Aorta (tissue), 5 donors: ENCODE measurements at regions not wholly inside any gene's neighbourhood (a gene's known extent, or its start where the extent isn't known, plus 50 kb on each side); places are given as distances from the start of the nearest gene placed in this dataset.

ENCODE experiments used
- ATAC-seq: fragments of 200-7000 bp; cut with Tn5 transposase; one replicate; pipeline ENCODE4 v1.9.1; 2022; ENCODE audit warnings: moderate library complexity; ENCODE audit not compliant: low FRiP score
- DNase-seq, 2 donors: peaks; one replicate each; pipeline ENCODE4 v3.0.0-alpha.2; 2020
- H3K27ac ChIP-seq, 2 donors: one replicate each; pipeline ENCODE4 v1.5.1; 2013; ENCODE audit warnings: low read length in 2 of 2, mild to moderate bottlenecking in 2 of 2, moderate library complexity in 2 of 2, control low read depth in 1 of 2, inconsistent platforms in 1 of 2, low read depth in 1 of 2
- H3K27me3 ChIP-seq, 2 donors: one replicate each; pipeline ENCODE4 v1.6.1; 2013; ENCODE audit warnings: control low read depth in 1 of 2, low read length in 1 of 2, mild to moderate bottlenecking in 1 of 2, moderate library complexity in 1 of 2; ENCODE audit not compliant: insufficient read depth in 2 of 2, control insufficient read depth in 1 of 2
- H3K36me3 ChIP-seq, 2 donors: one replicate each; pipeline ENCODE4 v1.6.1; 2013; ENCODE audit warnings: control low read depth in 1 of 2, low read length in 1 of 2, mild to moderate bottlenecking in 1 of 2; ENCODE audit not compliant: insufficient read depth in 2 of 2, control insufficient read depth in 1 of 2
- H3K4me1 ChIP-seq, 2 donors: one replicate each; pipeline ENCODE4 v1.6.1; 2013; ENCODE audit warnings: low read length in 2 of 2, control low read depth in 1 of 2, mild to moderate bottlenecking in 1 of 2, moderate library complexity in 1 of 2; ENCODE audit not compliant: insufficient read depth in 2 of 2, control insufficient read depth in 1 of 2
- H3K4me3 ChIP-seq, 2 donors: one replicate each; pipeline ENCODE4 v1.5.1; 2013; ENCODE audit warnings: low read length in 2 of 2, control low read depth in 1 of 2, mild to moderate bottlenecking in 1 of 2
- H3K9me3 ChIP-seq: one replicate; pipeline ENCODE4 v1.6.1; 2013; ENCODE audit warnings: mild to moderate bottlenecking, low read length; ENCODE audit not compliant: control insufficient read depth
- WGBS, 2 donors: extraction: QIAGEN DNeasy Blood & Tissue Kit; methylation state at CpG; one replicate each; pipeline ENCODE4 v1.1.7; 2013; 5-methylcytosine and 5-hydroxymethylcytosine counted together
- intact Hi-C, 2 donors: fragments of 100-400 bp; cut with DNase I; formaldehyde crosslinking; loops; one replicate each; pipeline versions ENCODE4 v1.14.2 to v1.15.0; 2022
- donor health status: healthy with polysubstance abuse.
- donor health status: Bipolar disorder and iron deficiency.
- donor health status: DM: no; HTN: no; CAD: no.
- donor health status: DM: no; HTN: no; CAD: no.
- donor health status: DM: yes; HTN: yes; CAD: no.

GRCh38 chr7:24492576-24492975 lies 80.7 kb upstream of the PALS2 start:
- Histone ChIP-seq H3K27ac (no peak overlapping the region), H3K36me3 (no peaks in the 10 kb centered on the region), H3K9me3 (no peaks in the 10 kb centered on the region), H3K4me3 (no peak overlapping the region), H3K27me3 (no peaks in the 10 kb centered on the region), H3K4me1 (no peaks in the 10 kb centered on the region)
- intact Hi-C loops, result no loop called here
- 75% methylated on average over 2 of the region's 2 CpGs for WGBS, 2 donors
- ATAC-seq, result no peak
- no peak for DNase-seq

DNA sequence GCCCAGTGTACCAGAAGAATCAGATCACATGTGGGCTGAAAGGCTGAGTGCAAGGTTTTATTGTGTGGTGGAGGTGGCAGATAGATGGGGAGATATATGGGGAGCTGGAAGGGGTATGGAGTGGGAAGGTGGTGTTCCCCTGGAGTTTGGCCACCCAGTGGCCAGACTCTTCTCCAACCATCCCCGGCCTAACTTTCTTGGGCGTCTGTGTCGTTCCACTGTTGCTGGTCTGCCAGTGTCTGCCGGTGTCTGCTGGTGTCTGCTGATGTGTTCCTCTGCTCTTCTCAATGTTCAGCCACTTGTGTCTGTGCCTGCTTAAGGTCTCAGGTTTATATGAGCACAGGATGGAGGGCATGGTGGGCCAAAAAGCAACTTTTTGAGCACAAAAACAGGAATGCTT lies 78.4 kb upstream of the PALS2 start:
- Histone ChIP-seq H3K36me3 (no peaks in the 10 kb centered on the region), H3K27me3 (no peaks in the 10 kb centered on the region), H3K27ac (no peak overlapping the region), H3K9me3 (no peaks in the 10 kb centered on the region), H3K4me1 (no peaks in the 10 kb centered on the region), H3K4me3 (no peak overlapping the region)
- no peak for DNase-seq
- intact Hi-C loops, result no loop called here
- ATAC-seq, result no peak
- WGBS, 2 donors, result 96 to 99% methylated on average over 4 of the region's 4 CpGs

GRCh38 chr7:24496036-24496435 lies 77.2 kb upstream of the PALS2 start:
- DNase-seq, result no peak
- H3K27ac ChIP-seq, result no peak overlapping the region
- H3K4me3 ChIP-seq, result no peak overlapping the region
- no peaks in the 10 kb centered on the region for H3K36me3 ChIP-seq
- intact Hi-C loops, result no loop called here
- no peaks in the 10 kb centered on the region for H3K4me1 ChIP-seq
- no peak for ATAC-seq
- WGBS, 2 donors, result 62 to 65% methylated on average over 2 of the region's 2 CpGs
- H3K9me3 ChIP-seq, result no peaks in the 10 kb centered on the region
- no peaks in the 10 kb centered on the region for H3K27me3 ChIP-seq

DNA sequence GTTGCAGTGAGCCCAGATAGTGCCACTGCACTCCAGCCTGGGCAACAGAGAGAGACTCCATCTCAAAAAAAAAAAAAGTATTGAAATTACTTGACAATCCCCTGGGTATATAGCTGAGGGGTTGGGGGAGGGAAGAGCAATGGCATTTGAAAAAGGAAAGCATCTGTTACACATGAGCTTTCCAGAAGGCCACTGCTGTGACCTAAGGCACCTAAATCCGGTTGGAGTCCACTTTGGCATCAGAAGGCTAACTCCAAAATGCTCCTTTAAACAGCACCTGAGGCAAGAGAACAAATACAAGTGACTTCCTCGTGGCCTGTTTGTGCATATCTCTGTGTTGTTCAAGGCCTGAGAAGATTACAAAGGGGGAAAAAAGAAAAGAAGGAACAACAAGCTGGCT lies 74.8 kb upstream of the PALS2 start:
- H3K27ac ChIP-seq, result no peak overlapping the region
- DNase-seq, result no peak
- intact Hi-C loops, result no loop called here
- no peaks in the 10 kb centered on the region for H3K27me3 ChIP-seq
- H3K4me1 ChIP-seq, result peaks cover 0 to 4% of the 10 kb centered on the region in 2 donors
- WGBS, 2 donors, result 55 to 58% methylated on average over 2 of the region's 2 CpGs
- H3K36me3 ChIP-seq, result no peaks in the 10 kb centered on the region
- no peak overlapping the region for H3K4me3 ChIP-seq
- no peak for ATAC-seq
- no peaks in the 10 kb centered on the region for H3K9me3 ChIP-seq

GRCh38 chr7:24499871-24500270 lies 73.4 kb upstream of the PALS2 start:
- intact Hi-C loops, result no loop called here
- no peak overlapping the region for H3K4me3 ChIP-seq
- 21 to 23% methylated on average over 2 of the region's 2 CpGs for WGBS, 2 donors
- H3K27me3 ChIP-seq, result no peaks in the 10 kb centered on the region
- H3K27ac ChIP-seq, result no peak overlapping the region
- no peaks in the 10 kb centered on the region for H3K9me3 ChIP-seq
- peaks cover 0 to 6% of the 10 kb centered on the region in 2 donors for H3K4me1 ChIP-seq
- no peak for DNase-seq
- no peak for ATAC-seq
- no peaks in the 10 kb centered on the region for H3K36me3 ChIP-seq

GRCh38 chr7:24500599-24500998 lies 72.7 kb upstream of the PALS2 start:
- H3K4me1 ChIP-seq, result peaks cover 0 to 6% of the 10 kb centered on the region in 2 donors
- intact Hi-C loops, result no loop called here
- 52 to 64% methylated on average over 3 of the region's 3 CpGs for WGBS, 2 donors
- H3K4me3 ChIP-seq, result no peak overlapping the region
- no peaks in the 10 kb centered on the region for H3K27me3 ChIP-seq
- no peak for ATAC-seq
- no peak for DNase-seq
- peak overlapping the region in 1 of 2 donors; percentile 33 for H3K27ac ChIP-seq
- H3K9me3 ChIP-seq, result no peaks in the 10 kb centered on the region
- no peaks in the 10 kb centered on the region for H3K36me3 ChIP-seq

GRCh38 chr7:24501009-24501408 lies 72.2 kb upstream of the PALS2 start:
- peak; percentile 19 for ATAC-seq
- DNase-seq, result no peak
- no peak overlapping the region for H3K4me3 ChIP-seq
- H3K4me1 ChIP-seq, result peaks cover 0 to 6% of the 10 kb centered on the region in 2 donors
- no peak overlapping the region for H3K27ac ChIP-seq
- WGBS, 2 donors, result 5 to 8% methylated on average over 7 of the region's 7 CpGs
- no peaks in the 10 kb centered on the region for H3K9me3 ChIP-seq
- H3K36me3 ChIP-seq, result no peaks in the 10 kb centered on the region
- intact Hi-C loops, result no loop called here
- H3K27me3 ChIP-seq, result no peaks in the 10 kb centered on the region

DNA sequence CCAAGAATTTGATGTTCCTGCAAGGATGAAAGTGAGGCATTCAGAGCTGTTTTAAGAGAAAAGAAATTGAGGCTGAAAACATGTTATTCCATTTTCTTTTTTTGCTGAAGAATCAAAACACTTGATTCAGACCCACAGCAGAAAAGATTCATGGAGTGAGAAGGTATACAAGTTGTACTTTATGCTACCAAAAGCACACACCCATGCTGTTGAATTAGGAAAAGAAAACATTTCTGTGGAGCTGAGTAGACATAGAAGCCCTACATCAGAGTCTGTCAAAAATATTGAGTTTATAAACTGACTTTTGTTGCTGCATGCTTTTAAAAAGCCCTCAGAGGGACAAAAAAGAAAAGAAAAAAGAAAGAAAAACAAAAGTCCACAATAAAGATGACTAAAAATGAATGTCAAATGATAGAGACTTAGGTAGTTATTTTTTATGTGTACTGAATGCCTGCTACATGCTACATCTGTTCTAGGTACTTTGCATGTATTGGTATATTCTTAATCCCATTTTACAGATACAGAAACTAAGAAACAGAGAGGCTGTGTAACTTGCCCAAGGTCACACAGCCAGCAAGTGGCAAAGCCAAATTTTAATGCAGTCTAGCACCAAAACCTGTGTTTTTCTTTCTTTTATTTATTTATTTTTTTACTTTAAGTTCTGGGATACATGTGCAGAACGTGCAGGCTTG lies 71.7 kb upstream of the PALS2 start:
- Histone ChIP-seq H3K27me3 (no peaks in the 10 kb centered on the region), H3K36me3 (no peaks in the 10 kb centered on the region), H3K4me3 (no peak overlapping the region), H3K4me1 (peaks cover 0 to 6% of the 10 kb centered on the region in 2 donors), H3K9me3 (no peaks in the 10 kb centered on the region), H3K27ac (no peak overlapping the region)
- ATAC-seq (no peak), DNase-seq (no peak)
- intact Hi-C loops, result no loop called here
- 60 to 63% methylated on average over 1 of the region's 1 CpG for WGBS, 2 donors

DNA sequence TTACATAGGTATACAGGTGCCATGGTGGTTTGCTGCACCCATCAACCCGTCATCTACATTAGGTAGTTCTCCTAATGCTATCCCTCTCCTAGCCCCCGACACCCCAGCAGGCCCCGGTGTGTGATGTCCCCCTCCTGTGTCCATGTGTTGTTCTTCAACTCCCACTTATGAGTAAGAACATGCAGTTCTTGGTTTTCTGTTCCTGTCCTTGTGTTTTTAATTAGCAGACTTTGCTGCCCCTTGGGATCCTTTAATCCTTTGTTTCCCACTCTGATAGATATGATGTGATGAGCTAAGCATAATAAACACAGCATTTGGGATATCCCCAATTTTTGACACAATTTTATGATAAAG lies 71.1 kb upstream of the PALS2 start:
- Histone ChIP-seq H3K36me3 (no peaks in the 10 kb centered on the region), H3K4me3 (no peak overlapping the region), H3K27me3 (no peaks in the 10 kb centered on the region), H3K9me3 (no peaks in the 10 kb centered on the region), H3K4me1 (peaks cover 0 to 6% of the 10 kb centered on the region in 2 donors), H3K27ac (no peak overlapping the region)
- no peak for DNase-seq
- ATAC-seq, result no peak
- 84 to 87% methylated on average over 3 of the region's 3 CpGs for WGBS, 2 donors
- intact Hi-C loops, result no loop called here
